PC-9 (cell line): ENCODE measurements at regions not wholly inside any gene's neighbourhood (a gene's known extent, or its start where the extent isn't known, plus 50 kb on each side); places are given as distances from the start of the nearest gene placed in this dataset.

Experiments used
- BruUV-seq: library from RNA; stranded (reverse); fragments of 400-500 nt; replicated peaks from 2 replicates; lab custom pipeline; 2021; lab: Mats Ljungman, UMichigan
- CTCF ChIA-PET: fragments of 300-600 bp; sonication (Branson Sonifier 250); formaldehyde crosslinking; loops from one replicate; lab custom pipeline; 2022; ENCODE audit warnings: antibody characterized with exemption; lab: Charles Lee
- POLR2A ChIA-PET: fragments of 300-600 bp; sonication (Branson Sonifier 250); formaldehyde crosslinking; loops from one replicate; lab custom pipeline; 2022; ENCODE audit warnings: antibody characterized with exemption; ENCODE audit not compliant: unreplicated experiment; lab: Charles Lee
- DNase-seq, 2 experiments: peaks; one replicate each; pipeline versions ENCODE4 v3.0.0 to v3.0.0-alpha.2; 2015 to 2022; ENCODE audit warnings: mixed read lengths in 1 of 2
- H2AFZ ChIP-seq: fragments of 200-600 bp; sonication (generic); 2 replicates; pipeline ENCODE4 v1.8.1; 2017; ENCODE audit warnings: antibody characterized with exemption
- H3F3A ChIP-seq: fragments of 200-600 bp; sonication (generic); 2 replicates; pipeline ENCODE4 v1.8.1; 2017; ENCODE audit warnings: antibody characterized with exemption, mild to moderate bottlenecking, low read depth; ENCODE audit not compliant: insufficient read depth
- H3K27ac ChIP-seq: fragments of 200-600 bp; sonication (generic); 2 replicates; pipeline ENCODE4 v1.6.1; 2016; ENCODE audit warnings: mixed run types
- H3K27me3 ChIP-seq: fragments of 200-600 bp; sonication (generic); 2 replicates; pipeline ENCODE4 v1.6.1; 2016; ENCODE audit warnings: low read depth, mixed run types; ENCODE audit not compliant: insufficient read depth
- H3K36me3 ChIP-seq: fragments of 200-600 bp; sonication (generic); 2 replicates; pipeline ENCODE4 v1.6.1; 2016; ENCODE audit warnings: low read depth, mixed run types
- H3K4me1 ChIP-seq: fragments of 200-600 bp; sonication (generic); replicated peaks from 2 replicates; pipeline ENCODE4 v1.6.1; 2016; ENCODE audit warnings: mixed run types; ENCODE audit not compliant: insufficient read depth
- H3K4me2 ChIP-seq: fragments of 200-600 bp; sonication (generic); 2 replicates; pipeline ENCODE4 v1.6.1; 2017; ENCODE audit warnings: mixed run types
- H3K4me3 ChIP-seq: fragments of 200-600 bp; sonication (generic); 2 replicates; pipeline ENCODE4 v1.6.1; 2016; ENCODE audit warnings: mixed run types
- H3K79me2 ChIP-seq: fragments of 200-600 bp; sonication (generic); 2 replicates; pipeline ENCODE4 v1.6.1; 2017; ENCODE audit warnings: low read depth, mixed run types
- H3K9me2 ChIP-seq: fragments of 200-600 bp; sonication (generic); 2 replicates; pipeline ENCODE4 v1.8.1; 2017; ENCODE audit warnings: mild to moderate bottlenecking; ENCODE audit not compliant: insufficient read depth
- H3K9me3 ChIP-seq: fragments of 200-600 bp; sonication (generic); 2 replicates; pipeline ENCODE4 v1.8.1; 2016; ENCODE audit warnings: low read depth; ENCODE audit not compliant: insufficient read depth
- H4K20me1 ChIP-seq: fragments of 200-600 bp; sonication (generic); 2 replicates; pipeline ENCODE4 v1.8.1; 2017; ENCODE audit not compliant: insufficient read depth
- CTCF ChIP-seq: fragments of 200-600 bp; sonication (generic); conservative IDR thresholded peaks from 2 replicates; pipeline ENCODE4 v1.6.1; 2017; ENCODE audit warnings: mixed run types, antibody characterized with exemption, mild to moderate bottlenecking, moderate library complexity
- EZH2 ChIP-seq: fragments of 200-600 bp; sonication (generic); IDR thresholded peaks from 2 replicates; pipeline ENCODE4 v1.8.0; 2017; ENCODE audit warnings: antibody characterized with exemption, low read depth
- intact Hi-C: fragments of 100-400 bp; cut with micrococcal nuclease; formaldehyde crosslinking; loops from one replicate; pipeline ENCODE4 v1.10.0; 2022; ENCODE audit not compliant: unreplicated experiment

DNA sequence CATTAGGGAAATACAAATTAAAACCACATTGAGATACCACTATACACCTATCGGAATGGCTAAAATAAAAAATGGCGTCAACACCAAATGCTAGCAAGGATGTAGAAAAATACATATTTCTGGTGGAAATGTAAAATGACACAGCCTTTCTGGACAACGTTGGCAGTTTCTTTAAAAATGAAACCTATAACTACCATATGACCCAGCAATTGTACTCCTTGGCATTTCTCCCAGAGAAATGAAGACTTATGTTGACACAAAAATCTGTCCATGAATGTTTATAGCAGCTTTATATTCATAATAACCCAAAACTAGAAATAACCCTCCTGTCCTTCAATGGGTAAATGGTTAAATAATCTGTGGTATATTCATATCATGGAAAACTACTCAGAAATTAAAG is 188.7 kb upstream of the RAD23B start:
- Histone ChIP-seq H3K4me1 (no peaks in the 10 kb centered on the region), H3K27me3 (no peaks in the 10 kb centered on the region), H3F3A (no peaks in the 10 kb centered on the region), H3K4me3 (no peak overlapping the region), H3K4me2 (no peak overlapping the region), H4K20me1 (no peaks in the 10 kb centered on the region), H3K36me3 (no peaks in the 10 kb centered on the region), H3K27ac (no peak overlapping the region), H3K9me2 (no peaks in the 10 kb centered on the region), H3K9me3 (no peaks in the 10 kb centered on the region), H3K79me2 (no peaks in the 10 kb centered on the region), H2AFZ (no peak overlapping the region)
- no TSS peak for BruUV-seq
- ChIA-PET POLR2A (no interaction called here), CTCF (interaction anchor here (0.6 kb wide), 1 partner anchor 1480 kb away, joined by 4 read pairs; no protein-coding TSS in a partner anchor)
- intact Hi-C loops: no loop called here
- DNase-seq: no peak
- no peak for TF ChIP-seq CTCF

GRCh38 chr9:107100591-107100990 is 182.5 kb upstream of the RAD23B start:
- CTCF ChIA-PET: no interaction called here
- Histone ChIP-seq H3K4me1 (no peaks in the 10 kb centered on the region), H3K27me3 (no peaks in the 10 kb centered on the region), H3K79me2 (no peaks in the 10 kb centered on the region), H3F3A (no peaks in the 10 kb centered on the region), H3K4me3 (no peak overlapping the region), H3K36me3 (no peaks in the 10 kb centered on the region), H3K4me2 (no peak overlapping the region), H3K9me2 (no peaks in the 10 kb centered on the region), H3K9me3 (no peaks in the 10 kb centered on the region), H4K20me1 (no peaks in the 10 kb centered on the region), H2AFZ (no peak overlapping the region), H3K27ac (no peak overlapping the region)
- no TSS peak for BruUV-seq
- DNase-seq: no peak
- TF ChIP-seq CTCF (no peak), EZH2 (no peak)
- POLR2A ChIA-PET: no interaction called here
- intact Hi-C loops: no loop called here

DNA sequence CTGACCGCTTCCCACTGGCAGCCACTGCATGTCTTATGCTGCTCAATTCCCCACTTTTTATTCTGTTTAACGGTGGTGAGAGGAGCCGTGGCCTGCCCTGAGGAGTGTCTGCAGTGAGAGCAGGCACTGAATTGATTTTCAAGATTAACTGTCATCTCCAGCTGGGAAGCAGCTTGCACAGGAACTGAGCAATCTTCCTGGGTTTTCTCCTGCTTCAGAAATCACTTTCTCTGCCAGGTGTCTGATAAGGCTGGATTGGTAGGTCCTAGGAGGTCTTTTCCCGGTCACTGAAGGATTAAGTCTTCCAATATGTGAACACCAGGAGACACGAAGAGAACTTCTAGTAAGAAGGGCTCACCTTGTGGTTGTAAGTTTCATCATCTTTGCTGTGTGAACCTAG is 181.1 kb upstream of the RAD23B start:
- ChIA-PET POLR2A (no interaction called here), CTCF (no interaction called here)
- H4K20me1 ChIP-seq: no peaks in the 10 kb centered on the region
- no peaks in the 10 kb centered on the region for H3K4me1 ChIP-seq
- H3K4me3 ChIP-seq: no peak overlapping the region
- intact Hi-C loops: no loop called here
- TF ChIP-seq CTCF (no peak), EZH2 (no peak)
- H3K27ac ChIP-seq: no peak overlapping the region
- no peaks in the 10 kb centered on the region for H3K9me2 ChIP-seq
- H3K27me3 ChIP-seq: no peaks in the 10 kb centered on the region; the same call in 1 of the 2 replicates
- DNase-seq: no peak
- no peaks in the 10 kb centered on the region for H3K36me3 ChIP-seq
- H3K9me3 ChIP-seq: no peaks in the 10 kb centered on the region
- BruUV-seq: no TSS peak
- H3K4me2 ChIP-seq: no peak overlapping the region
- H3F3A ChIP-seq: no peaks in the 10 kb centered on the region
- no peaks in the 10 kb centered on the region for H3K79me2 ChIP-seq
- no peak overlapping the region for H2AFZ ChIP-seq
